Brain microvascular endothelial cell (primary cell): ENCODE measurements at regions not wholly inside any gene's neighbourhood (a gene's known extent, or its start where the extent isn't known, plus 50 kb on each side); places are given as distances from the start of the nearest gene placed in this dataset.

Source experiments
- DNase-seq: peaks from one replicate; pipeline ENCODE4 v3.0.0-alpha.2; 2020
- H3K27ac ChIP-seq: fragments of 250-450 bp; sonication (Bioruptor Pico); 2 replicates; pipeline ENCODE4 v1.5.1; 2020; ENCODE audit warnings: mild to moderate bottlenecking, moderate library complexity
- H3K27me3 ChIP-seq: fragments of 250-450 bp; sonication (Bioruptor Pico); replicated peaks from 2 replicates; pipeline ENCODE4 v1.5.1; 2020; ENCODE audit warnings: mild to moderate bottlenecking
- H3K36me3 ChIP-seq: fragments of 250-450 bp; sonication (Bioruptor Pico); replicated peaks from 2 replicates; pipeline ENCODE4 v1.5.1; 2020; ENCODE audit warnings: mild to moderate bottlenecking
- H3K4me3 ChIP-seq: 2 replicates; pipeline ENCODE4 v1.5.1; 2011; ENCODE audit warnings: low read depth, mild to moderate bottlenecking, control low read depth, low read length, moderate library complexity
- in situ Hi-C: cut with HindIII; loops from 2 replicates; pipeline ENCODE4 v1.10.0; 2017; ENCODE audit warnings: low sequenced_read_pairs, low pct_ligation_motif_present
- TF ChIP-seq, protein P1 (sequence below): IDR thresholded peaks from 2 replicates; pipeline ENCODE4 v1.5.1; 2011; ENCODE audit warnings: low read depth, mild to moderate bottlenecking, moderate library complexity, low read length, control low read depth, inconsistent platforms; ENCODE audit errors: missing control alignments

DNA sequence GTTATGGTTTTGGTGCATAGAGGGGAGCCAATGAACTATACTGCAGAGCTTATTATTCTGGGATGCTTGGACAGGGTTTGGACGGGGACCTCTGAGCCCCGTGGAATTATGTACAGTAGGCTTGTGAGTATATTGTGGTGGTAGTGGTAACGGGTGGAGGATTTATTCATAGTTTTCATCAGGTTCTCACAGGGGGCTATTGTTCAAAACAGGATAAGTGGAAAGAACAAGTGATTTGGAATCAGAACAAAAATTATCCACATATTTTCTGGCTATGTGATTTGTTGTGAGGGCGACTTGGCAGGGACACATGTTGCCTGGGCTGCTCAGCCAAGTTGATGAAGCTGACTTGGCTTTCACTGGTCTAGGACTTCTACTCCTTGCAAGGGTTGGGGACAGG, 64.6 kb upstream of the ELOVL5 start:
- Histone ChIP-seq H3K27me3 (no peaks in the 10 kb centered on the region), H3K4me3 (no peak overlapping the region), H3K36me3 (no peaks in the 10 kb centered on the region), H3K27ac (no peak overlapping the region)
- TF ChIP-seq, protein P1, sequence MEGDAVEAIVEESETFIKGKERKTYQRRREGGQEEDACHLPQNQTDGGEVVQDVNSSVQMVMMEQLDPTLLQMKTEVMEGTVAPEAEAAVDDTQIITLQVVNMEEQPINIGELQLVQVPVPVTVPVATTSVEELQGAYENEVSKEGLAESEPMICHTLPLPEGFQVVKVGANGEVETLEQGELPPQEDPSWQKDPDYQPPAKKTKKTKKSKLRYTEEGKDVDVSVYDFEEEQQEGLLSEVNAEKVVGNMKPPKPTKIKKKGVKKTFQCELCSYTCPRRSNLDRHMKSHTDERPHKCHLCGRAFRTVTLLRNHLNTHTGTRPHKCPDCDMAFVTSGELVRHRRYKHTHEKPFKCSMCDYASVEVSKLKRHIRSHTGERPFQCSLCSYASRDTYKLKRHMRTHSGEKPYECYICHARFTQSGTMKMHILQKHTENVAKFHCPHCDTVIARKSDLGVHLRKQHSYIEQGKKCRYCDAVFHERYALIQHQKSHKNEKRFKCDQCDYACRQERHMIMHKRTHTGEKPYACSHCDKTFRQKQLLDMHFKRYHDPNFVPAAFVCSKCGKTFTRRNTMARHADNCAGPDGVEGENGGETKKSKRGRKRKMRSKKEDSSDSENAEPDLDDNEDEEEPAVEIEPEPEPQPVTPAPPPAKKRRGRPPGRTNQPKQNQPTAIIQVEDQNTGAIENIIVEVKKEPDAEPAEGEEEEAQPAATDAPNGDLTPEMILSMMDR = no peak
- DNase-seq = no peak
- in situ Hi-C loops = no loop called here

DNA sequence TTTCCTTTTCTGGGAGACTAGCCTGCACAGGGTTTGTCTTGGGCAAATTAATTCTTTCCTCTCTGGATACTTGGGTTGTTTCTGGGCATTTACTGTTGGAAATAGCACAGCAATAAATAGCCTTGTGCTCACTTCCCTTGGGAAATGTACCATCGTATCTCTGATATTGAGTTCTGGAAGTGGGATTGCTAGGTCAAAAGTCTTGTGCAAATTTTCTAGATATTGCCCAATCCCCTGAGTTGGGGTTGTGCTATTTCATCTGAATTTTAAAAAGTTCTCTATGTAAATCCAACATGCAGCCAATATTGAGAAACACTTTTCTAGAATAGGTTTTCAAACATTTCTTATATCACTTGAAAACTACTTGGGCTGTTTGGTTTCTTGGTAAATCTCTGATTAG, 64.0 kb upstream of the ELOVL5 start:
- in situ Hi-C loops = no loop called here
- TF ChIP-seq, protein P1 = no peak
- no peak overlapping the region for H3K4me3 ChIP-seq
- H3K27me3 ChIP-seq = no peaks in the 10 kb centered on the region
- H3K27ac ChIP-seq = no peak overlapping the region
- H3K36me3 ChIP-seq = no peaks in the 10 kb centered on the region
- DNase-seq = no peak

DNA sequence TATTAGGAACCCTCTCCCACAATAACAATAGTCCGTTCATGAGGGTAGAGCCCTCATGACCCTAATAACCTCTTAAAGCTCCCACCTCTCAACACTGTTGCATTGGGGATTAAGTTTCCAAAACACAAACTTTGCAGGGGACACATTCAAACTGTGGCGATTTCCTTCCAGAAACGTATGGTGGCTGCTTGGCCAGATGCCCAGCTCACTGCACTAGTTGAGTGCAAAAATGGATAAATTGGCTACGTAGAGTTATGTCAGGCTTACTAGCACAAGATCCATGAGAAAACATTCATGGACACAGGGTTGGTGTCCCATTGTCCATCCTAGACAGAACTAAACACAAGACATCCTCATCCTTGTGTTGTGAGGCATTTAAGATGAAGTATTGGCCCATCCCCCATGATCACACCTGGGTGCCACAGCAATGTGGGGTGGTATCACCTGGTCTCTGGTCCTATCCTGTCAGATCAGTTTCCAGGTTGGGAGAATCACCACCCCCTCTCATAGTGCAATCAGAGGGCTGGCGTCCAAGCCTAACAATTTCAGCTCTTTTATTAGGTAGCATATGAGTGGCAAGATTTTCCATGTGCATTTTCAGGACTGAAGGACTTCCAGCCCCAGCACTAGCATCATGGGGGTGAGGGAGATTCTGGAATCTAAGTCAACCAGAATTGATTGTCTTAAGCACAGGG, 63.4 kb upstream of the ELOVL5 start:
- H3K27me3 ChIP-seq = no peaks in the 10 kb centered on the region
- no peak for DNase-seq
- no peak overlapping the region for H3K27ac ChIP-seq
- H3K36me3 ChIP-seq = no peaks in the 10 kb centered on the region
- no peak overlapping the region for H3K4me3 ChIP-seq
- in situ Hi-C loops = no loop called here
- TF ChIP-seq, protein P1 = no peak

DNA sequence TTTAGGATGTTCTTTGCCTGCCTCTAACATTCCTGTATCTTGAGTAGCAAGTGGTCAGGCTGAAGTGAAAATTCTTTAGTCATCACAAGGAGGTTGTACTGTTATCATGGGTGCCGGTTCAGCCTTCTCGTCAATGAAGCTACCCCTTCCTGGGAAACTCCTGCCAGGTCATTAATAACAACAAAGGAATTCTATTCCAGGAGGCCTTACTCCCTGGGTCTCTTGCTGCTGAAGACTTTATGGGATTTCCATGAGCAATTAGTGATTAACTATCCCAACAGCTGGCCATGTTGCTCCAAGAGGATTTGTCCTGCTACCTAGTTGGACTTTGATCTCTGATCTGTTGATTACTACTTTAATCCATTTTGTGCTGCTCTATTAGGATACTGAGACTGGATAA, 62.7 kb upstream of the ELOVL5 start:
- TF ChIP-seq, protein P1 = no peak
- Histone ChIP-seq H3K27ac (no peak overlapping the region), H3K4me3 (no peak overlapping the region), H3K27me3 (no peaks in the 10 kb centered on the region), H3K36me3 (no peaks in the 10 kb centered on the region)
- in situ Hi-C loops = no loop called here
- DNase-seq = peak; percentile 26

DNA sequence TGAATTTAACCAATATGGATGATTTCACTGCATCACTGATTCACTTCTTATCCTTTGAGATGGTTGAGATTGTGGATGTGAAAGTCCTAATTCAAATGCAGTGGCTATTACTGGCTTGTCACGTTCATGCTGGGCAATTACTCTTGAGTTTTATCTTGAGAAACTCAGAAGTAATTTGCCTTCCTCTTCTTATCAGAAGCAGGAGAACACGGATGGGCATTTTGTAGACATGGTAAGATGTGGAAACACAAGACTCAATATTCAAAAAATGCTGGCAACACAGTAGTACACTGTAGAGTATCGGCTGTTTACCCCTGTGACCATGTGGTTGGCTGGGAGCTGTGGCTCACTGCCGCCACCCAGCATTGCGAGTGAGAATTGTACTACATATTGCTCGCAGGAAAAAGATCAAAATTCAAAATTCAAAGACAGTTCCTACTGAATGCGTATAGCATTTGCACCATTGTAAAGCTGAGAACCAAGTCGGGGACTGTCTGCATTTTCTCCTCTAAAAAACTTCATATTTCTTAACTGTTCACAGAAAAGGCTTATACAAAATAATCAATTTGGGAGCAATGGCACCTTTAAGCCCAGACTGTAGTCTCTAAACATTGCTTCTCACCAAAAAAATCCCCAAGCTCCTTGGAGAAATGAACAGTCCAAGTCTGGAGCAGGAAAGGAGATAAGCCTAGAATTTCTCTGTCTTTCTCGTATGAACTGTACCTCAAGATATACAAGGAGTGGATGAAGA, 61.9 kb upstream of the ELOVL5 start:
- no peaks in the 10 kb centered on the region for H3K36me3 ChIP-seq
- peak; percentile 32 for DNase-seq
- H3K27ac ChIP-seq = no peak overlapping the region
- H3K27me3 ChIP-seq = no peaks in the 10 kb centered on the region
- no peak overlapping the region for H3K4me3 ChIP-seq
- in situ Hi-C loops = no loop called here
- TF ChIP-seq, protein P1 = peak; percentile 79
